ENCODE measurements at regions not wholly inside any gene's neighbourhood (a gene's known extent, or its start where the extent isn't known, plus 50 kb on each side); places are given as distances from the start of the nearest gene placed in this dataset.
"Not testable (repeated sequence)": the region's sequence is repeated elsewhere in the genome, so short reads cannot be mapped to it uniquely, and the experiment has no call there.

DNA sequence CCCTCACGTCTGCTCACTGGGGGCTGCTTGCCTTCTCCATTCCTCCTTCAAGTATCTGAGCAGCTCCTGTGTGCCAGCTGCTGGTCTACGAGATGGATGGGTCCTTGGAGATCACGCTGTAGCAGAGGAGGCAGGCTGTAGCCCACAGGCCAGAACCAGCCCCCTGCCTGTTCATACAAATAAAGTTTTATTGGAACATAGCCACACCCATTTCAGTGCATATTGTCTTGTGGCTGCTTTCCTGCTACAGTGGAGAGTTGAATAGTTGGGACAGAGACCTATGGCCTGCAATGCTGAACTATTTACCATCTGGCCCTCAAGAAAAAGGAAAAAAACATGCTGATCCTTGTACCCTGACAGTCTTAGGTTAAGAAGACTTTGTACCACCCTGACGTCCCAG, 136.8 kb upstream of the HMX1 start:
- TF ChIP-seq, protein P1, sequence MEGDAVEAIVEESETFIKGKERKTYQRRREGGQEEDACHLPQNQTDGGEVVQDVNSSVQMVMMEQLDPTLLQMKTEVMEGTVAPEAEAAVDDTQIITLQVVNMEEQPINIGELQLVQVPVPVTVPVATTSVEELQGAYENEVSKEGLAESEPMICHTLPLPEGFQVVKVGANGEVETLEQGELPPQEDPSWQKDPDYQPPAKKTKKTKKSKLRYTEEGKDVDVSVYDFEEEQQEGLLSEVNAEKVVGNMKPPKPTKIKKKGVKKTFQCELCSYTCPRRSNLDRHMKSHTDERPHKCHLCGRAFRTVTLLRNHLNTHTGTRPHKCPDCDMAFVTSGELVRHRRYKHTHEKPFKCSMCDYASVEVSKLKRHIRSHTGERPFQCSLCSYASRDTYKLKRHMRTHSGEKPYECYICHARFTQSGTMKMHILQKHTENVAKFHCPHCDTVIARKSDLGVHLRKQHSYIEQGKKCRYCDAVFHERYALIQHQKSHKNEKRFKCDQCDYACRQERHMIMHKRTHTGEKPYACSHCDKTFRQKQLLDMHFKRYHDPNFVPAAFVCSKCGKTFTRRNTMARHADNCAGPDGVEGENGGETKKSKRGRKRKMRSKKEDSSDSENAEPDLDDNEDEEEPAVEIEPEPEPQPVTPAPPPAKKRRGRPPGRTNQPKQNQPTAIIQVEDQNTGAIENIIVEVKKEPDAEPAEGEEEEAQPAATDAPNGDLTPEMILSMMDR (IDR thresholded peaks at IDR 0.05): not testable (repeated sequence)
- TF ChIP-seq POLR2A (IDR thresholded peaks at IDR 0.05): not testable (repeated sequence)
